SK-N-SH treated with all-trans-retinoic acid at 6 μM for 48 hours (cell line): ENCODE measurements at regions not wholly inside any gene's neighbourhood (a gene's known extent, or its start where the extent isn't known, plus 50 kb on each side); places are given as distances from the start of the nearest gene placed in this dataset.

Experiments
- ATAC-seq: fragments of 200-7000 bp; cut with Tn5 transposase; 3 replicates; pipeline ENCODE4 v1.9.1; 2020; ENCODE audit warnings: mild to moderate bottlenecking, moderate library complexity
- ARNTL ChIP-seq: fragments of 450-650 bp; formaldehyde crosslinking; IDR thresholded peaks from 2 replicates; pipeline ENCODE4 v1.5.0; 2020; ENCODE audit warnings: low read depth, mild to moderate bottlenecking, moderate library complexity, borderline replicate concordance
- BACH2 ChIP-seq: fragments of 250-450 bp; sonication (Bioruptor Pico); IDR thresholded peaks from 2 replicates; pipeline ENCODE4 v1.9.0; 2021; ENCODE audit warnings: mild to moderate bottlenecking, borderline replicate concordance
- CREB5 ChIP-seq: fragments of 250-450 bp; sonication (Bioruptor Pico); IDR thresholded peaks from 2 replicates; pipeline ENCODE4 v1.5.1; 2020; ENCODE audit warnings: low read depth, mild to moderate bottlenecking, moderate library complexity
- CSDC2 ChIP-seq: fragments of 250-450 bp; sonication (Bioruptor Pico); IDR thresholded peaks from 2 replicates; pipeline ENCODE4 v1.5.0; 2020; ENCODE audit warnings: mild to moderate bottlenecking, moderate library complexity
- CSRNP3 ChIP-seq: fragments of 250-450 bp; sonication (Bioruptor Pico); IDR thresholded peaks from 2 replicates; pipeline ENCODE4 v1.5.1; 2021; ENCODE audit warnings: mild to moderate bottlenecking, moderate library complexity
- ESRRG ChIP-seq: fragments of 250-450 bp; sonication (Bioruptor Pico); IDR thresholded peaks from 2 replicates; pipeline ENCODE4 v1.6.1; 2021; ENCODE audit warnings: mild to moderate bottlenecking
- GLIS3 ChIP-seq: fragments of 250-450 bp; sonication (Bioruptor Pico); IDR thresholded peaks from 2 replicates; pipeline ENCODE4 v1.5.0; 2020; ENCODE audit warnings: mild to moderate bottlenecking, moderate library complexity
- ISL1 ChIP-seq: fragments of 250-450 bp; sonication (Bioruptor Pico); IDR thresholded peaks from 2 replicates; pipeline ENCODE4 v2.1.2; 2022; ENCODE audit warnings: mild to moderate bottlenecking, moderate library complexity
- OSR1 ChIP-seq: fragments of 250-450 bp; sonication (Bioruptor Pico); IDR thresholded peaks from 2 replicates; pipeline ENCODE4 v1.8.0; 2022; ENCODE audit warnings: moderate library complexity, mild to moderate bottlenecking, inconsistent platforms
- RARB ChIP-seq: fragments of 250-450 bp; sonication (Bioruptor Pico); IDR thresholded peaks from 2 replicates; pipeline ENCODE4 v1.8.0; 2021; ENCODE audit warnings: mild to moderate bottlenecking, moderate library complexity
- SNAI2 ChIP-seq: fragments of 250-450 bp; sonication (Bioruptor Pico); IDR thresholded peaks from 2 replicates; pipeline ENCODE4 v1.5.0; 2020; ENCODE audit warnings: mild to moderate bottlenecking, moderate library complexity
- TCF4 ChIP-seq: fragments of 250-450 bp; sonication (Bioruptor Pico); IDR thresholded peaks from 2 replicates; pipeline ENCODE4 v1.8.0; 2021; ENCODE audit warnings: mild to moderate bottlenecking, moderate library complexity, borderline replicate concordance
- TOX ChIP-seq: fragments of 250-450 bp; sonication (Bioruptor Pico); IDR thresholded peaks from 2 replicates; pipeline ENCODE4 v1.8.0; 2021; ENCODE audit warnings: mild to moderate bottlenecking, moderate library complexity, borderline replicate concordance
- ZC3H10 ChIP-seq: fragments of 250-450 bp; sonication (Bioruptor Pico); IDR thresholded peaks from 2 replicates; pipeline ENCODE4 v1.5.1; 2021; ENCODE audit warnings: mild to moderate bottlenecking, moderate library complexity
- ZFP30 ChIP-seq: fragments of 450-650 bp; formaldehyde crosslinking; IDR thresholded peaks from 2 replicates; pipeline ENCODE4 v1.5.0; 2022; ENCODE audit warnings: mild to moderate bottlenecking, moderate library complexity
- ZNF565 ChIP-seq: fragments of 450-650 bp; formaldehyde crosslinking; conservative IDR thresholded peaks from 2 replicates; pipeline ENCODE4 v1.5.0; 2020; ENCODE audit warnings: low read depth, mild to moderate bottlenecking, moderate library complexity
- ZNF70 ChIP-seq: fragments of 450-650 bp; formaldehyde crosslinking; IDR thresholded peaks from 2 replicates; pipeline ENCODE4 v1.5.0; 2020; ENCODE audit warnings: mild to moderate bottlenecking, moderate library complexity
- ZNF8 ChIP-seq: fragments of 450-650 bp; formaldehyde crosslinking; IDR thresholded peaks from 2 replicates; pipeline ENCODE4 v1.5.0; 2020; ENCODE audit warnings: mild to moderate bottlenecking, moderate library complexity
- TF ChIP-seq, protein P1 (sequence below): fragments of 250-450 bp; sonication (Bioruptor Pico); IDR thresholded peaks from 2 replicates; pipeline ENCODE4 v1.8.0; 2021; ENCODE audit warnings: low read depth, mild to moderate bottlenecking, moderate library complexity, borderline replicate concordance
- TF ChIP-seq, protein P2 (sequence below): fragments of 250-450 bp; sonication (Bioruptor Pico); IDR thresholded peaks from 2 replicates; pipeline ENCODE4 v1.5.0; 2020; ENCODE audit warnings: mild to moderate bottlenecking, moderate library complexity

- TF ChIP-seq TCF4 (CRISPR knock-in tag), result no peak
- no peak for TF ChIP-seq TOX (CRISPR knock-in tag)
- TF ChIP-seq CSRNP3, result no peak
- no peak for TF ChIP-seq GLIS3 (CRISPR knock-in tag)
- TF ChIP-seq ZNF8 (CRISPR knock-in tag), result no peak
- no peak for TF ChIP-seq CSDC2 (CRISPR knock-in tag)
- TF ChIP-seq ZFP30 (CRISPR knock-in tag), result no peak
- TF ChIP-seq ZNF565 (CRISPR knock-in tag), result no peak
- TF ChIP-seq, protein P1, sequence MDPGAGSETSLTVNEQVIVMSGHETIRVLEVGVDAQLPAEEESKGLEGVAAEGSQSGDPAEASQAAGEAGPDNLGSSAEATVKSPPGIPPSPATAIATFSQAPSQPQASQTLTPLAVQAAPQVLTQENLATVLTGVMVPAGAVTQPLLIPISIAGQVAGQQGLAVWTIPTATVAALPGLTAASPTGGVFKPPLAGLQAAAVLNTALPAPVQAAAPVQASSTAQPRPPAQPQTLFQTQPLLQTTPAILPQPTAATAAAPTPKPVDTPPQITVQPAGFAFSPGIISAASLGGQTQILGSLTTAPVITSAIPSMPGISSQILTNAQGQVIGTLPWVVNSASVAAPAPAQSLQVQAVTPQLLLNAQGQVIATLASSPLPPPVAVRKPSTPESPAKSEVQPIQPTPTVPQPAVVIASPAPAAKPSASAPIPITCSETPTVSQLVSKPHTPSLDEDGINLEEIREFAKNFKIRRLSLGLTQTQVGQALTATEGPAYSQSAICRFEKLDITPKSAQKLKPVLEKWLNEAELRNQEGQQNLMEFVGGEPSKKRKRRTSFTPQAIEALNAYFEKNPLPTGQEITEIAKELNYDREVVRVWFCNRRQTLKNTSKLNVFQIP (CRISPR knock-in tag), result no peak
- no peak for TF ChIP-seq CREB5 (CRISPR knock-in tag)
- TF ChIP-seq RARB (CRISPR knock-in tag), result no peak
- TF ChIP-seq ARNTL (CRISPR knock-in tag), result no peak
- no peak for TF ChIP-seq ZC3H10
- no peak for TF ChIP-seq ESRRG
- no peak for TF ChIP-seq SNAI2 (CRISPR knock-in tag)
- TF ChIP-seq ZNF70, result no peak
- no peak for ATAC-seq
These were observed 113.6 kb downstream of the GALC start for GRCh38 chr14:87879389-87879788.

DNA sequence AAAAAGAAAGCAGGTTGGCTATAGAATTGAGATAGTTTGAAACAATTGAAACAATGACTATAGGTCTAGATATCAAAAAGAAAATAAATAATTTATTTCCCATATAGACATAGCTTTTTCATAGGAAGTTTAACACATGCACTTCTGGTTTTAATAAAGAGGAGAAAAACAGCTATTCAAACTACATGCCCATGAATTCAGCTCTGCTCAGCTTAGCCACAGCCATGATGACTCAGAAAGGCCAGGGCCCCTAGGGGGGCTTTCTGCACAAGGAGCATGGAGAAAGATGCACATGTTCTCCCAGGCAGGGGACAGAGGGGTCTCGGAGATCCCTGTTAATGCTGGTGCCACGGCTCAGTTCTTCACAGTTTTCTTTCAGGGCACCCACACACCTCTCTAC, 114.0 kb downstream of the GALC start:
- no peak for TF ChIP-seq ZFP30 (CRISPR knock-in tag)
- TF ChIP-seq, protein P2, sequence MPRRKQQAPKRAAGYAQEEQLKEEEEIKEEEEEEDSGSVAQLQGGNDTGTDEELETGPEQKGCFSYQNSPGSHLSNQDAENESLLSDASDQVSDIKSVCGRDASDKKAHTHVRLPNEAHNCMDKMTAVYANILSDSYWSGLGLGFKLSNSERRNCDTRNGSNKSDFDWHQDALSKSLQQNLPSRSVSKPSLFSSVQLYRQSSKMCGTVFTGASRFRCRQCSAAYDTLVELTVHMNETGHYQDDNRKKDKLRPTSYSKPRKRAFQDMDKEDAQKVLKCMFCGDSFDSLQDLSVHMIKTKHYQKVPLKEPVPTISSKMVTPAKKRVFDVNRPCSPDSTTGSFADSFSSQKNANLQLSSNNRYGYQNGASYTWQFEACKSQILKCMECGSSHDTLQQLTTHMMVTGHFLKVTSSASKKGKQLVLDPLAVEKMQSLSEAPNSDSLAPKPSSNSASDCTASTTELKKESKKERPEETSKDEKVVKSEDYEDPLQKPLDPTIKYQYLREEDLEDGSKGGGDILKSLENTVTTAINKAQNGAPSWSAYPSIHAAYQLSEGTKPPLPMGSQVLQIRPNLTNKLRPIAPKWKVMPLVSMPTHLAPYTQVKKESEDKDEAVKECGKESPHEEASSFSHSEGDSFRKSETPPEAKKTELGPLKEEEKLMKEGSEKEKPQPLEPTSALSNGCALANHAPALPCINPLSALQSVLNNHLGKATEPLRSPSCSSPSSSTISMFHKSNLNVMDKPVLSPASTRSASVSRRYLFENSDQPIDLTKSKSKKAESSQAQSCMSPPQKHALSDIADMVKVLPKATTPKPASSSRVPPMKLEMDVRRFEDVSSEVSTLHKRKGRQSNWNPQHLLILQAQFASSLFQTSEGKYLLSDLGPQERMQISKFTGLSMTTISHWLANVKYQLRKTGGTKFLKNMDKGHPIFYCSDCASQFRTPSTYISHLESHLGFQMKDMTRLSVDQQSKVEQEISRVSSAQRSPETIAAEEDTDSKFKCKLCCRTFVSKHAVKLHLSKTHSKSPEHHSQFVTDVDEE, result no peak
- TF ChIP-seq CSRNP3, result no peak
- no peak for TF ChIP-seq CSDC2 (CRISPR knock-in tag)
- no peak for TF ChIP-seq BACH2
- ATAC-seq, result no peak

- no peak for ATAC-seq
- TF ChIP-seq, protein P2, result no peak
- TF ChIP-seq, protein P1 (CRISPR knock-in tag), result no peak
- TF ChIP-seq ZNF8 (CRISPR knock-in tag), result no peak
- TF ChIP-seq RARB (CRISPR knock-in tag), result no peak
- TF ChIP-seq OSR1 (CRISPR knock-in tag), result no peak
- no peak for TF ChIP-seq ARNTL (CRISPR knock-in tag)
- no peak for TF ChIP-seq SNAI2 (CRISPR knock-in tag)
- TF ChIP-seq GLIS3 (CRISPR knock-in tag), result no peak
- TF ChIP-seq ISL1 (CRISPR knock-in tag), result no peak
- no peak for TF ChIP-seq ZNF70
- no peak for TF ChIP-seq CREB5 (CRISPR knock-in tag)
- no peak for TF ChIP-seq CSRNP3
- no peak for TF ChIP-seq ESRRG
- no peak for TF ChIP-seq BACH2
- no peak for TF ChIP-seq ZC3H10
These were observed 115.1 kb downstream of the GALC start for GRCh38 chr14:87877877-87878276.
